ENCODE measurements at regions not wholly inside any gene's neighbourhood (a gene's known extent, or its start where the extent isn't known, plus 50 kb on each side); places are given as distances from the start of the nearest gene placed in this dataset.

- Histone ChIP-seq H3K36me3 (ENCODE audit: insufficient read depth, low read length) (no peaks in the 10 kb centered on the region), H3K9me3 (replicated peaks; ENCODE audit: low read length) (no peaks in the 10 kb centered on the region), H3K4me2 (ENCODE audit: low read length) (no peak overlapping the region), H3K27me3 (ENCODE audit: control insufficient read depth, insufficient read depth, low read length) (peaks cover 16% of the 10 kb centered on the region), H3K4me1 (ENCODE audit: control insufficient read depth, insufficient read depth, low read length) (peaks cover 3% of the 10 kb centered on the region), H3K4me3 (ENCODE audit: low read length) (no peak overlapping the region), H3K9ac (ENCODE audit: low read depth, low read length) (no peak overlapping the region)
Observed at GRCh38 chr10:43712821-43713584, 64.3 kb upstream of the ZNF32 start.

- no peak overlapping the region for H3K4me3 ChIP-seq (ENCODE audit: low read length)
- H3K27me3 ChIP-seq (ENCODE audit: control insufficient read depth, insufficient read depth, low read length), result peaks cover 16% of the 10 kb centered on the region
- no peak overlapping the region for H3K9ac ChIP-seq (ENCODE audit: low read depth, low read length)
- H3K4me1 ChIP-seq (ENCODE audit: control insufficient read depth, insufficient read depth, low read length), result peaks cover 8% of the 10 kb centered on the region
- H3K9me3 ChIP-seq (replicated peaks; ENCODE audit: low read length), result no peaks in the 10 kb centered on the region
- no peaks in the 10 kb centered on the region for H3K36me3 ChIP-seq (ENCODE audit: insufficient read depth, low read length)
- no peak overlapping the region for H3K4me2 ChIP-seq (ENCODE audit: low read length)
Observed at GRCh38 chr10:43710772-43711471, 62.2 kb upstream of the ZNF32 start.

- peaks cover 8% of the 10 kb centered on the region for H3K4me1 ChIP-seq (ENCODE audit: control insufficient read depth, insufficient read depth, low read length)
- H3K4me2 ChIP-seq (ENCODE audit: low read length), result no peak overlapping the region
- no peak overlapping the region for H3K4me3 ChIP-seq (ENCODE audit: low read length)
- no peak overlapping the region for H3K9ac ChIP-seq (ENCODE audit: low read depth, low read length)
- H3K9me3 ChIP-seq (replicated peaks; ENCODE audit: low read length), result no peaks in the 10 kb centered on the region
- H3K36me3 ChIP-seq (ENCODE audit: insufficient read depth, low read length), result no peaks in the 10 kb centered on the region
- H3K27me3 ChIP-seq (ENCODE audit: control insufficient read depth, insufficient read depth, low read length), result peaks cover 16% of the 10 kb centered on the region
Observed at GRCh38 chr10:43708262-43708661, 59.6 kb upstream of the ZNF32 start.

GRCh38 chr10:43707770-43708169 is 59.1 kb upstream of the ZNF32 start:
- Histone ChIP-seq H3K36me3 (ENCODE audit: insufficient read depth, low read length) (no peaks in the 10 kb centered on the region), H3K9ac (ENCODE audit: low read depth, low read length) (no peak overlapping the region)

GRCh38 chr10:43706166-43706565 is 57.5 kb upstream of the ZNF32 start:
- Histone ChIP-seq H3K4me1 (ENCODE audit: control insufficient read depth, insufficient read depth, low read length) (peaks cover 8% of the 10 kb centered on the region), H3K4me3 (ENCODE audit: low read length) (no peak overlapping the region), H3K9ac (ENCODE audit: low read depth, low read length) (no peak overlapping the region), H3K9me3 (replicated peaks; ENCODE audit: low read length) (no peaks in the 10 kb centered on the region), H3K27me3 (ENCODE audit: control insufficient read depth, insufficient read depth, low read length) (peaks cover 8% of the 10 kb centered on the region), H3K36me3 (ENCODE audit: insufficient read depth, low read length) (no peaks in the 10 kb centered on the region), H3K4me2 (ENCODE audit: low read length) (no peak overlapping the region)

More at GRCh38 chr10:43707770-43708169, 59.1 kb upstream of the ZNF32 start:
- Histone ChIP-seq H3K4me1 (ENCODE audit: control insufficient read depth, insufficient read depth, low read length) (peaks cover 8% of the 10 kb centered on the region), H3K27me3 (ENCODE audit: control insufficient read depth, insufficient read depth, low read length) (peaks cover 16% of the 10 kb centered on the region), H3K4me3 (ENCODE audit: low read length) (no peak overlapping the region), H3K4me2 (ENCODE audit: low read length) (no peak overlapping the region), H3K9me3 (replicated peaks; ENCODE audit: low read length) (no peaks in the 10 kb centered on the region)

- no peaks in the 10 kb centered on the region for H3K36me3 ChIP-seq (ENCODE audit: insufficient read depth, low read length)
- no peak overlapping the region for H3K4me3 ChIP-seq (ENCODE audit: low read length)
- H3K4me1 ChIP-seq (ENCODE audit: control insufficient read depth, insufficient read depth, low read length), result peaks cover 12% of the 10 kb centered on the region
- H3K4me2 ChIP-seq (ENCODE audit: low read length), result no peak overlapping the region
- no peak overlapping the region for H3K9ac ChIP-seq (ENCODE audit: low read depth, low read length)
- no peaks in the 10 kb centered on the region for H3K9me3 ChIP-seq (replicated peaks; ENCODE audit: low read length)
- H3K27me3 ChIP-seq (ENCODE audit: control insufficient read depth, insufficient read depth, low read length), result no peaks in the 10 kb centered on the region
Observed at GRCh38 chr10:43703286-43703685, 54.6 kb upstream of the ZNF32 start.

GRCh38 chr10:43702936-43703281 is 54.2 kb upstream of the ZNF32 start:
- no peak overlapping the region for H3K9ac ChIP-seq (ENCODE audit: low read depth, low read length)

GRCh38 chr10:43702213-43702935 is 53.7 kb upstream of the ZNF32 start:
- H3K4me1 ChIP-seq (ENCODE audit: control insufficient read depth, insufficient read depth, low read length), result peaks cover 5% of the 10 kb centered on the region
- no peak overlapping the region for H3K4me2 ChIP-seq (ENCODE audit: low read length)
- H3K4me3 ChIP-seq (ENCODE audit: low read length), result no peak overlapping the region
- H3K9me3 ChIP-seq (replicated peaks; ENCODE audit: low read length), result no peaks in the 10 kb centered on the region
- H3K27me3 ChIP-seq (ENCODE audit: control insufficient read depth, insufficient read depth, low read length), result no peaks in the 10 kb centered on the region
- no peak overlapping the region for H3K9ac ChIP-seq (ENCODE audit: low read depth, low read length)
- H3K36me3 ChIP-seq (ENCODE audit: insufficient read depth, low read length), result no peaks in the 10 kb centered on the region

More at GRCh38 chr10:43702936-43703281, 54.2 kb upstream of the ZNF32 start:
- no peaks in the 10 kb centered on the region for H3K9me3 ChIP-seq (replicated peaks; ENCODE audit: low read length)
- peaks cover 9% of the 10 kb centered on the region for H3K4me1 ChIP-seq (ENCODE audit: control insufficient read depth, insufficient read depth, low read length)
- H3K4me2 ChIP-seq (ENCODE audit: low read length), result no peak overlapping the region
- no peak overlapping the region for H3K4me3 ChIP-seq (ENCODE audit: low read length)
- H3K36me3 ChIP-seq (ENCODE audit: insufficient read depth, low read length), result no peaks in the 10 kb centered on the region
- no peaks in the 10 kb centered on the region for H3K27me3 ChIP-seq (ENCODE audit: control insufficient read depth, insufficient read depth, low read length)

- no peak overlapping the region for H3K4me2 ChIP-seq (ENCODE audit: low read length)
- H3K27me3 ChIP-seq (ENCODE audit: control insufficient read depth, insufficient read depth, low read length), result no peaks in the 10 kb centered on the region
- H3K36me3 ChIP-seq (ENCODE audit: insufficient read depth, low read length), result no peaks in the 10 kb centered on the region
- H3K4me3 ChIP-seq (ENCODE audit: low read length), result no peak overlapping the region
- no peaks in the 10 kb centered on the region for H3K9me3 ChIP-seq (replicated peaks; ENCODE audit: low read length)
- H3K9ac ChIP-seq (ENCODE audit: low read depth, low read length), result no peak overlapping the region
- H3K4me1 ChIP-seq (ENCODE audit: control insufficient read depth, insufficient read depth, low read length), result peaks cover 5% of the 10 kb centered on the region
Observed at GRCh38 chr10:43701295-43701694, 52.6 kb upstream of the ZNF32 start.

- Histone ChIP-seq H3K9me3 (replicated peaks; ENCODE audit: low read length) (no peaks in the 10 kb centered on the region), H3K4me3 (ENCODE audit: low read length) (no peak overlapping the region), H3K4me2 (ENCODE audit: low read length) (no peak overlapping the region), H3K36me3 (ENCODE audit: insufficient read depth, low read length) (no peaks in the 10 kb centered on the region), H3K9ac (ENCODE audit: low read depth, low read length) (no peak overlapping the region), H3K4me1 (ENCODE audit: control insufficient read depth, insufficient read depth, low read length) (peaks cover 5% of the 10 kb centered on the region), H3K27me3 (ENCODE audit: control insufficient read depth, insufficient read depth, low read length) (no peaks in the 10 kb centered on the region)
Observed at GRCh38 chr10:43700306-43700705, 51.6 kb upstream of the ZNF32 start.

GRCh38 chr10:43699516-43699915 is 50.8 kb upstream of the ZNF32 start:
- Histone ChIP-seq H3K9me3 (replicated peaks; ENCODE audit: low read length) (no peaks in the 10 kb centered on the region), H3K4me2 (ENCODE audit: low read length) (no peak overlapping the region), H3K36me3 (ENCODE audit: insufficient read depth, low read length) (no peaks in the 10 kb centered on the region), H3K4me3 (ENCODE audit: low read length) (no peak overlapping the region), H3K4me1 (ENCODE audit: control insufficient read depth, insufficient read depth, low read length) (peaks cover 5% of the 10 kb centered on the region), H3K9ac (ENCODE audit: low read depth, low read length) (no peak overlapping the region), H3K27me3 (ENCODE audit: control insufficient read depth, insufficient read depth, low read length) (no peaks in the 10 kb centered on the region)

Measured in skeletal muscle satellite cell (primary cell).